ENCODE measurements at regions not wholly inside any gene's neighbourhood (a gene's known extent, or its start where the extent isn't known, plus 50 kb on each side); places are given as distances from the start of the nearest gene placed in this dataset.
"Not testable (repeated sequence)": the region's sequence is repeated elsewhere in the genome, so short reads cannot be mapped to it uniquely, and the experiment has no call there.

DNA sequence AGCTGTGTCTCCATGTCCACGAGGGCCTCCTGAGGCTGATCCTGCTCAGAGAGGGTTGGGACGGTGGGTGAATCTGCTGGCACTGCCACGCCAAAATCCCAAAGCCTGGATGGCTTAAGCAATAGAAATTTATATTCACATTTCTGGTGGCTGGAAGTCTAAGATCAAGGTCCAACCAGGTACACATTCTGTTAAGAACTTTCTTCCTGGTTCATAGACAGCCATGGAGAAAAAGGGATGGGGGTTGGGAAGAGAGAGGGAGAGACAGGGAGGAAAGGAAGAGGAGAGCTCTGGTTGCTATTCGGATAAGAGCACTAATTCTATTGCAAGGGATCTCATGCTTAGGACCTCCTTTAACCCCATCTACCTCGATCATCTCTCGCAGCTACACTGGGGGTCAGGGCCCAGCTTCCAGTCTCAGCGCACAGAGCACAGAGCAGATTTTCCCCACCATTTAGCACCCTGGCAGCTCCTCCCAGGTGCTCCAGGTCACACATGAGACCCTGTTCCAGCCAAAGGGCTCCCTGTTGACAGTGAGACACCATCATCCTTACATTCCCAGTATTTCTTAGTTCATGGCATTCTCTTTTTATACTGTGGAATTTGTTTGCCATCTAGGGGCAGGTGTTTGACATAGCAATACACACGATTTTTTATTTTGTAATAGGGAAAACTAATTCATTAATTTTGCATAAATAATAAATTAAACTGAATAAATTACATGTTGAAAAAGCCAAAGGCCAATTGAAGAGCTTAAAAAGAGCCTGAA, 615.6 kb downstream of the RPIA start:
- intact Hi-C loops (cut with micrococcal nuclease); RAD21 ChIA-PET (ENCODE audit: low non-redundant PET in 1 of 2, low total read pairs in 2 of 2, uncharacterized antibody in 2 of 2, unreplicated experiment in 2 of 2); H3K4me2 ChIP-seq (ENCODE audit: low read length); H3K4me3 ChIP-seq (replicated peaks in 1 of 2; ENCODE audit: low read depth in 1 of 2, low read length in 2 of 2); H3K4me1 ChIP-seq (ENCODE audit: control insufficient read depth in 1 of 2, insufficient read depth in 2 of 2, low read length in 2 of 2); H3K9ac ChIP-seq (ENCODE audit: low read length); H3K36me3 ChIP-seq (ENCODE audit: control insufficient read depth in 1 of 2, insufficient read depth in 2 of 2, low read length in 2 of 2); CTCF ChIA-PET; DNase-seq (ENCODE audit: low read depth, low spot score); H3K9me2 ChIP-seq (ENCODE audit: insufficient read depth); ATAC-seq; H4K20me1 ChIP-seq (ENCODE audit: insufficient read depth); H2AFZ ChIP-seq (ENCODE audit: low read depth, low read length, poor library complexity, severe bottlenecking); H3K79me2 ChIP-seq (ENCODE audit: insufficient read depth, low read length); POLR2A ChIA-PET; H3K27me3 ChIP-seq (ENCODE audit: insufficient read depth, low read length); H3K9me3 ChIP-seq (ENCODE audit: control insufficient read depth in 1 of 2, insufficient read depth in 1 of 2, low read depth in 1 of 2, low read length in 2 of 2); BruUV-seq (replicated peaks); H3K27ac ChIP-seq (ENCODE audit: low read depth, low read length): not testable (repeated sequence)
- peak; percentile 7; the same call in 1 of the 2 replicates for TF ChIP-seq RAD21 (IDR thresholded peaks at IDR 0.05; ENCODE audit: low read depth)

DNA sequence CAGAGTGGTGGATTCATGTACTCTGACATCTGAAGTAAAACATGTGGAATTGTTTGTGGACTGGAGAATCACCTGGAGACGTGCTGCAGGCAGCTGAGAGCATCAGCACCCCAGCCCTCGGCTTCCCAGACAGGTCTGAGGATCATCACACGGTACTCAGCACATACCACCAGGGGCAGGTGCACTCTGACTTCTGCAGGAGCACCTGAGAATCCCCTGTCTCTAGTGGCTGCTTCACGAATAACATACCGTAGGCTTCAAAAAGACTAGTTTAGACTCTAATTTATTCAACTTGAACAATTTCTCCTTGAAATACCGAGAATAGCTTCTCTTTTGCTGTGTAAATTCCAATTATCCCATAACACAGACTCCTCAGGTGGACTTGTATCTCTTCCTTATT, 627.5 kb downstream of the RPIA start:
- H3K27me3 ChIP-seq (ENCODE audit: insufficient read depth, low read length); H3K36me3 ChIP-seq (ENCODE audit: control insufficient read depth in 1 of 2, insufficient read depth in 2 of 2, low read length in 2 of 2); H3K9ac ChIP-seq (ENCODE audit: low read length); H3K4me3 ChIP-seq (replicated peaks in 1 of 2; ENCODE audit: low read depth in 1 of 2, low read length in 2 of 2); H3K9me3 ChIP-seq (ENCODE audit: control insufficient read depth in 1 of 2, insufficient read depth in 1 of 2, low read depth in 1 of 2, low read length in 2 of 2); DNase-seq (ENCODE audit: low read depth, low spot score); RAD21 ChIA-PET (ENCODE audit: low non-redundant PET in 1 of 2, low total read pairs in 2 of 2, uncharacterized antibody in 2 of 2, unreplicated experiment in 2 of 2); H3K4me1 ChIP-seq (ENCODE audit: control insufficient read depth in 1 of 2, insufficient read depth in 2 of 2, low read length in 2 of 2); BruUV-seq (replicated peaks); H3K9me2 ChIP-seq (ENCODE audit: insufficient read depth); H3K79me2 ChIP-seq (ENCODE audit: insufficient read depth, low read length); intact Hi-C loops (cut with micrococcal nuclease); H4K20me1 ChIP-seq (ENCODE audit: insufficient read depth); CTCF ChIA-PET; H3K4me2 ChIP-seq (ENCODE audit: low read length); H2AFZ ChIP-seq (ENCODE audit: low read depth, low read length, poor library complexity, severe bottlenecking); H3K27ac ChIP-seq (ENCODE audit: low read depth, low read length); POLR2A ChIA-PET: not testable (repeated sequence)
- ATAC-seq, result peak; percentile 47; the same call in 1 of the 2 replicates

DNA sequence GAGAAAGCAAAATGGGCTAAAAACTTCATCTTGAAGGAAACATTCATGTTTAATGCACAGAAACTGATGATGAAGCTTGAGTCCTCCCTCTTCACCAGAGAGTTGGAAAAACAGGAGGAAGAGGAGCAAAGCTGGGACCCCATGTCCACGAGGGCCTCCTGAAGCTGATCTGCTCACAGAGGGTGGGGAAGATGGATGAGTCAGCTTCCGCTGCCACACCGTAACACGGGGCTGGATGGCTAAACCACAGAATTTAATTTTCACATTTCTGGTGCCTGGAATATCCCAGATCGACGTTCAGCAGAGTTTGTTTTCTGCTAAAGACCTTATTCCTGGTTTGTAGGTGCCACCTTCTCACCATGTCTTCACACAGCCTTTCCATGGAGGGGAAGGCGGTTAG, 634.4 kb downstream of the RPIA start:
- RAD21 ChIA-PET (ENCODE audit: low non-redundant PET in 1 of 2, low total read pairs in 2 of 2, uncharacterized antibody in 2 of 2, unreplicated experiment in 2 of 2); ATAC-seq: not testable (repeated sequence)

More for the DNA sequence above, 634.4 kb downstream of the RPIA start:
- H3K4me3 ChIP-seq (replicated peaks in 1 of 2; ENCODE audit: low read depth in 1 of 2, low read length in 2 of 2); H4K20me1 ChIP-seq (ENCODE audit: insufficient read depth); H2AFZ ChIP-seq (ENCODE audit: low read depth, low read length, poor library complexity, severe bottlenecking); H3K9me2 ChIP-seq (ENCODE audit: insufficient read depth); H3K4me2 ChIP-seq (ENCODE audit: low read length); H3K9me3 ChIP-seq (ENCODE audit: control insufficient read depth in 1 of 2, insufficient read depth in 1 of 2, low read depth in 1 of 2, low read length in 2 of 2); CTCF ChIA-PET; H3K36me3 ChIP-seq (ENCODE audit: control insufficient read depth in 1 of 2, insufficient read depth in 2 of 2, low read length in 2 of 2); H3K79me2 ChIP-seq (ENCODE audit: insufficient read depth, low read length); H3K4me1 ChIP-seq (ENCODE audit: control insufficient read depth in 1 of 2, insufficient read depth in 2 of 2, low read length in 2 of 2); H3K27ac ChIP-seq (ENCODE audit: low read depth, low read length); POLR2A ChIA-PET; H3K9ac ChIP-seq (ENCODE audit: low read length); DNase-seq (ENCODE audit: low read depth, low spot score); BruUV-seq (replicated peaks); H3K27me3 ChIP-seq (ENCODE audit: insufficient read depth, low read length); intact Hi-C loops (cut with micrococcal nuclease): not testable (repeated sequence)

All from HCT116 (cell line).